Astrocyte of the cerebellum (primary cell): ENCODE measurements at regions not wholly inside any gene's neighbourhood (a gene's known extent, or its start where the extent isn't known, plus 50 kb on each side); places are given as distances from the start of the nearest gene placed in this dataset.

Experiments
- DNase-seq: peaks from one replicate; pipeline ENCODE4 v3.0.0-alpha.2; 2011; ENCODE audit warnings: low read depth
- H3K4me3 ChIP-seq: 2 replicates; pipeline ENCODE4 v1.5.1; 2011; ENCODE audit warnings: mild to moderate bottlenecking, low read depth, low read length, moderate library complexity
- in situ Hi-C: cut with HindIII; loops from 2 replicates; pipeline ENCODE4 v1.10.0; 2017; ENCODE audit warnings: low sequenced_read_pairs
- TF ChIP-seq, protein P1 (sequence below): IDR thresholded peaks from 2 replicates; pipeline ENCODE4 v1.5.1; 2012; ENCODE audit warnings: low read length, low read depth, moderate library complexity, mild to moderate bottlenecking; ENCODE audit errors: missing control alignments

DNA sequence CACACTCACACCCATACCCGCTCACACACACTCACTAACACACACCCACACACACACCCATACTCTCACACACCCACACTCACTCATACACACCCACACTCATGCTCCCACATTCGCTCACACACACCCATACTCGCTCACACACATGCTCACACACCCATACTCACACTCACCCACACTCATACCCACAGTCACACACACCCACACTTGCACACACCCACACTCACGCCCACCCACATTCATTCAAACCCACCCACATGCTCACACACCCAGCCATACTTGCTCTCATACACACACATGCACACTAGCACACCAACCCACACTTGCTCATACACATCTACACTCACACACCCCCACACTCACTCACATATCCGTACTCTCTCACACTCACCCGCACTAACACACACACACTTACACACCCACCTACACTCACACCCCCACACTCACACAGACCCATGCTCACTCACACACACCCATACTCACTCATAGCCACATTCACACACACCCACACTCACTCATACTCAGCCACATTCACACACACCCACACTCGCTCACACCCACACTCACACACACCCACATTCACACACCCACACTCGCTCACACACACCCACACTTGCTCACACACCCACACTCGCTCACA lies 322.4 kb upstream of the N4BP1 start:
- DNase-seq: no peak
- in situ Hi-C loops: no loop called here
- TF ChIP-seq, protein P1, sequence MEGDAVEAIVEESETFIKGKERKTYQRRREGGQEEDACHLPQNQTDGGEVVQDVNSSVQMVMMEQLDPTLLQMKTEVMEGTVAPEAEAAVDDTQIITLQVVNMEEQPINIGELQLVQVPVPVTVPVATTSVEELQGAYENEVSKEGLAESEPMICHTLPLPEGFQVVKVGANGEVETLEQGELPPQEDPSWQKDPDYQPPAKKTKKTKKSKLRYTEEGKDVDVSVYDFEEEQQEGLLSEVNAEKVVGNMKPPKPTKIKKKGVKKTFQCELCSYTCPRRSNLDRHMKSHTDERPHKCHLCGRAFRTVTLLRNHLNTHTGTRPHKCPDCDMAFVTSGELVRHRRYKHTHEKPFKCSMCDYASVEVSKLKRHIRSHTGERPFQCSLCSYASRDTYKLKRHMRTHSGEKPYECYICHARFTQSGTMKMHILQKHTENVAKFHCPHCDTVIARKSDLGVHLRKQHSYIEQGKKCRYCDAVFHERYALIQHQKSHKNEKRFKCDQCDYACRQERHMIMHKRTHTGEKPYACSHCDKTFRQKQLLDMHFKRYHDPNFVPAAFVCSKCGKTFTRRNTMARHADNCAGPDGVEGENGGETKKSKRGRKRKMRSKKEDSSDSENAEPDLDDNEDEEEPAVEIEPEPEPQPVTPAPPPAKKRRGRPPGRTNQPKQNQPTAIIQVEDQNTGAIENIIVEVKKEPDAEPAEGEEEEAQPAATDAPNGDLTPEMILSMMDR: no peak
- no peak overlapping the region for H3K4me3 ChIP-seq

DNA sequence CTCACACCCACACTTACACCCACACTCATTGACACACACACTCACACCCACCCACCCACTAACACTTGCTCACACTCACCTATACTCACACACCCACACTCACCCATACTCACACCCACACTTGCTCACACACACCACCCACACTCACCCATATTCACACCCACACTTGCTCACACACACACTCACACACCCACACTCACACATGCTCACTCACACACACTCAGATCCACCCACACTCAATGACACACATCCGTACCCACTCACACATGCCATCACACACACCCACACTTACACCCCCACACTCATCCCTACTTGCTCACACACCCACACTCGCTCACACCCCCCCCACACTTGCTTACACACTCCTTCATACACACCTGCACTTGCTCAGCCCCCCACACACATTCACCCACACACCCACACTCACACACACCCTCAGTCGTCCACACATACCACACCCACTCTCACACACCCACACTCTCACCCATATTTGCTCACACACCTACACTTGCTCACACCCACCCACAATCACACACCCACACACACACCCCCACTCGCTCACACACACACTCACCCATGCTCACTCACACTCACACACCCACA lies 321.1 kb upstream of the N4BP1 start:
- H3K4me3 ChIP-seq: no peak overlapping the region
- TF ChIP-seq, protein P1: no peak
- in situ Hi-C loops: no loop called here
- DNase-seq: no peak

DNA sequence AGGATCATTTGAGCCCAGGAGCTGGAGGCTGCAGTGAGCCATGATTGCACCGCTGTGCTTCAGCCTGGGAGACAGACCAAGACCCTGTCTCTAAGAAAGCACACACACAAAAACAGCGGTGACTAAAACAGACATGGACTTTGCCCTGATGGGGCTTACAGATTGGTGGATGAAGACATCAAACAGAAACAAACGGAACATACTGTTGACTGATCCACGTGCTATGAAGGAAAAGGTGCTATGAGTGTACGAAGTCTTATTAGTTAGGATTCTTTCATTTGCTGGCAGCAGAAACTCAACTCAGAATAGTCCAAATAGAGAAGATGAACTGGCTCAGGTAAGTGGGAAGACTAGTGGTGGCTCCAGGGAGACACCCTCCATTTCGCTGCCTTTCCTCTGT lies 309.8 kb upstream of the N4BP1 start:
- in situ Hi-C loops: no loop called here
- H3K4me3 ChIP-seq: no peak overlapping the region
- TF ChIP-seq, protein P1: no peak
- no peak for DNase-seq

DNA sequence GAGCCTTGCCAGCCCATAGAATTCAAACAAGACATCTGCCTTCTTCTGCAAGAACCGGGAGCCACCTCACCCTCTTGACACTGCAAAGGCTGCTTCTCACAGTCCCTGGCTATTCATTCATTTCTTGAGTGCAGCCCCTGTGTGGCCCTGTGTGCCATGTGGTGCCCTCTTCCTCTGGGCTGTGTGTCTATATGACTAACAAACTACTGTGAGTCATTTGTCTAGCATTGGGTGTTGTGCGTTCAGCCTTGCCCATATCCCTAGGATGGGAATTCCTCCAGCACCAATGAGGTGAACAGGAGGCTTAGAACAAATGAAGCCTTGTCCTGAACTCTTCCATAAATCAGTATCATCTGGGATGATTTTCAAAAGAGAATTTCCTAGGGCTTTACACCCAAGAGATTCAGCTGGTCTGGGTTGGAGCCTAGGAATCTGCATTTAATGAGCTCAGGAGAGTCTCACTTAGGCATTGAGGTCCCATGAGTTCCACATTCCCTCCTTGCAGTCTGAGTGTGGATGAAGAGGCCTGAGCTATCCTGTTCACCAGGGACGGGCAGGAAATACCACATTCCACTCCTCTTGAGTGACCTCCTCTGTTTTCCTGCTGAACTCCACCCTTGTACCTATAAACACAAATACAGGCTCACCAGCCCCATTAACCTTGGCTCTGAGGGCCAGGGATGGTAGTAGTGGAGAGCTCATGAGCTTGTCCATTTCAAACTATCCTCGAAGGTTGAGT lies 308.7 kb upstream of the N4BP1 start:
- DNase-seq: no peak
- in situ Hi-C loops: no loop called here

DNA sequence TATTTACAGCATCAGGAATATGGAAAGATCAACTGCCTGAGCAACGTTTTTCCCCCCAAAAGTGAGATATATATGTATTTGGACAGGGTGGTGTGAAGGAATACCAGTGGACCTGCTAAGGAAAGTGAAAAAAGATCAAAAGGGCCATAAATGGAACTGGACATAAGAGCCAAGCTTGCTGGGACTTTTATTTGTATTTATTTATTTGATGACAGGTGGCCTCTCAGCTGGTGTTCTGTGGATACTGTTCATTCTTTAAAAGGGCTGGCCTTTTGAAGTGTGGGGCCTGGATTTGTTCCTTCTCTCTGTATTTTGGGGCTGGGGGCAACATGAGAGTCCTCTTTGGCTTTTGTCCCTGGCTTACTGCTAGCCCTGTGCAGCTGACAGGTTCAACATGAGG lies 306.6 kb upstream of the N4BP1 start:
- no peak for DNase-seq
- TF ChIP-seq, protein P1: no peak
- no peak overlapping the region for H3K4me3 ChIP-seq
- in situ Hi-C loops: no loop called here

More for the DNA sequence above, 308.7 kb upstream of the N4BP1 start:
- TF ChIP-seq, protein P1: no peak
- H3K4me3 ChIP-seq: no peak overlapping the region

DNA sequence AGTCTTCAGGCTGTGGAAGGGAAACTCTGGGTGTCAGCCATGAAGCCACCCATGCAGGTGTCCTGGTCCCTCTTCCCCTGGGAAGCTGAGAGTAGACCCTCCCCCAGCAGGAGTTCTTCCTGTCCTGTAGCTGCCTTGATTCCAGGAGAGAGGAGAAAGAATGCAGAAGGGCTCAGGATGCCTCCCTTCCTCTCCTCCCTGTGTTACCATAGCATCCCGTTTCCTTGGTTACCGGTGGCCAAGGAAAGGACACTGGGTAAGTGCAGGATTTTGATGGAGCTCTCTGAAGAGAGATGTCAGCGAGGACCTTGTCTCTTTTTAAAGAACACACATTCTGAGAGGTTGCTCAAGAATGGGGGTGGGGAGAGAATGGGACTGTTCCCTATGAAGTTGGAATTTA lies 304.1 kb upstream of the N4BP1 start:
- no peak overlapping the region for H3K4me3 ChIP-seq
- no peak for DNase-seq
- in situ Hi-C loops: no loop called here
- TF ChIP-seq, protein P1: no peak
